Kidney epithelial cell (primary cell): ENCODE measurements at regions not wholly inside any gene's neighbourhood (a gene's known extent, or its start where the extent isn't known, plus 50 kb on each side); places are given as distances from the start of the nearest gene placed in this dataset.

ENCODE experiments used
- DNase-seq: peaks from one replicate; pipeline ENCODE4 v3.0.0-alpha.2; 2010; ENCODE audit warnings: low read depth
- H3K27me3 ChIP-seq: 2 replicates; pipeline ENCODE4 v1.6.0; 2011; ENCODE audit warnings: low read length; ENCODE audit not compliant: control insufficient read depth, insufficient read depth
- H3K36me3 ChIP-seq: 2 replicates; pipeline ENCODE4 v1.5.1; 2011; ENCODE audit warnings: low read length; ENCODE audit not compliant: control insufficient read depth, insufficient read depth
- H3K4me3 ChIP-seq: 2 replicates; pipeline ENCODE4 v1.5.1; 2011; ENCODE audit warnings: low read depth, mild to moderate bottlenecking, control low read depth, low read length
- TF ChIP-seq, protein P1 (sequence below): IDR thresholded peaks from 2 replicates; pipeline ENCODE4 v1.5.1; 2011; ENCODE audit warnings: mild to moderate bottlenecking, moderate library complexity, low read length, control low read depth, inconsistent platforms; ENCODE audit not compliant: insufficient read depth, poor library complexity, severe bottlenecking

- Histone ChIP-seq H3K4me3 (no peak overlapping the region), H3K36me3 (no peaks in the 10 kb centered on the region), H3K27me3 (no peaks in the 10 kb centered on the region)
- TF ChIP-seq, protein P1, sequence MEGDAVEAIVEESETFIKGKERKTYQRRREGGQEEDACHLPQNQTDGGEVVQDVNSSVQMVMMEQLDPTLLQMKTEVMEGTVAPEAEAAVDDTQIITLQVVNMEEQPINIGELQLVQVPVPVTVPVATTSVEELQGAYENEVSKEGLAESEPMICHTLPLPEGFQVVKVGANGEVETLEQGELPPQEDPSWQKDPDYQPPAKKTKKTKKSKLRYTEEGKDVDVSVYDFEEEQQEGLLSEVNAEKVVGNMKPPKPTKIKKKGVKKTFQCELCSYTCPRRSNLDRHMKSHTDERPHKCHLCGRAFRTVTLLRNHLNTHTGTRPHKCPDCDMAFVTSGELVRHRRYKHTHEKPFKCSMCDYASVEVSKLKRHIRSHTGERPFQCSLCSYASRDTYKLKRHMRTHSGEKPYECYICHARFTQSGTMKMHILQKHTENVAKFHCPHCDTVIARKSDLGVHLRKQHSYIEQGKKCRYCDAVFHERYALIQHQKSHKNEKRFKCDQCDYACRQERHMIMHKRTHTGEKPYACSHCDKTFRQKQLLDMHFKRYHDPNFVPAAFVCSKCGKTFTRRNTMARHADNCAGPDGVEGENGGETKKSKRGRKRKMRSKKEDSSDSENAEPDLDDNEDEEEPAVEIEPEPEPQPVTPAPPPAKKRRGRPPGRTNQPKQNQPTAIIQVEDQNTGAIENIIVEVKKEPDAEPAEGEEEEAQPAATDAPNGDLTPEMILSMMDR: no peak
- no peak for DNase-seq
These were observed 806.4 kb downstream of the KCNA4 start for GRCh38 chr11:29210426-29210825.

DNA sequence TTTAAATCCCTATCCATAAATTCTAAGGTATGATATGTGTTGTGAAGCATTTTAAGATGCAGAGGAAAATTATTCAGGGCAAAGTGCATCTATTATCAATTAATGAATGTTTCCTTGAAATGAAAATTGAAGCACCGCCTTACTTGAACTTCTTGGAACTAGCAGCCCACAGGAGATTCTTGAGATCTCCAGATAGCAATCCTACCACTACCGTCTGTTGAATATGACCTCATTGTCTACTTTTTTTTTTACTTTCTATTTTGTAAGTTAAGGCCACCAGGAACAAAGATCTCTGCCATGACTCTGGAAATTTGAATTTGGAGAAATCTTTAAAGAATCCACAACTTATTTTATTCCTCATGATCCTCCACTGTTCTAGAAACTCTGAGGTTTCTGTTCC lies 808.7 kb downstream of the KCNA4 start:
- Histone ChIP-seq H3K36me3 (no peaks in the 10 kb centered on the region), H3K27me3 (no peaks in the 10 kb centered on the region), H3K4me3 (no peak overlapping the region)
- TF ChIP-seq, protein P1: no peak
- no peak for DNase-seq

DNA sequence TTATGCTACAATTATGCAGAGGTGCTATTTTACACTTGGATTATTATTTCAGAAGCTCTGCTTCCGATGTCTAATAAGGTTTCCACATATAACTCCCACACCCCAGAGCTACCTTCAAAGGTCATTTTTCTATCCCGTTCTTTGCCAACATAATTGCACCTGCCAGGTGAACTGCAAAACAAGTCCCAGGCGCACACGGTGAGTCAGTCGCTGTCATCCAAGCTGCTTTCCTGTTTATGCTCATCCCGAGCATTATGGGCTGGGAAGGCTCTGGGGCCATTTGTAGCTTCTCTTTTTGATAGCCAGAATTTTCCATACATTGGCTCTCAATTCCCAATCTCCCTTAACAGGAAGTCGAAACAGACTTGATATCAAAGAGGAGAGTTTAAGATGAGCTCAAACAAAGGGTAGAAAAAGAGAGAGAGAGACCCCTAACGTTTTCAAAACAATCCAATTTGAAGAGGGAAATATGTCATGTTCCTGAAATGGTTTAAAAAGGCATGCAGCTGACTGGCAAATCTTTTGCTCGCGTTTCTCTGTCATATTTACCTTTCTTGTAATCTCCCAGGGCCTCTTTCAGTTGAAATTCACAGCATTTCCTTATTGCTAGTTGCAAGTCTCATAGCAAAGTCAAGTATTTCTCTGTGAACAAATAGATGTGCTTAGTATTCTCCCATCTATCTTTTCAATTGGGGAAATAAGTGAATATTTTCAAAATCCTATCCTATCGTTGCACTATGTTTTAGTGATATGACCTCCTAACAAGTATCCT lies 815.9 kb downstream of the KCNA4 start:
- H3K36me3 ChIP-seq: no peaks in the 10 kb centered on the region
- H3K4me3 ChIP-seq: no peak overlapping the region
- DNase-seq: no peak
- no peaks in the 10 kb centered on the region for H3K27me3 ChIP-seq
- TF ChIP-seq, protein P1: no peak

- DNase-seq: no peak
These were observed 826.5 kb downstream of the KCNA4 start for GRCh38 chr11:29190313-29190712.

DNA sequence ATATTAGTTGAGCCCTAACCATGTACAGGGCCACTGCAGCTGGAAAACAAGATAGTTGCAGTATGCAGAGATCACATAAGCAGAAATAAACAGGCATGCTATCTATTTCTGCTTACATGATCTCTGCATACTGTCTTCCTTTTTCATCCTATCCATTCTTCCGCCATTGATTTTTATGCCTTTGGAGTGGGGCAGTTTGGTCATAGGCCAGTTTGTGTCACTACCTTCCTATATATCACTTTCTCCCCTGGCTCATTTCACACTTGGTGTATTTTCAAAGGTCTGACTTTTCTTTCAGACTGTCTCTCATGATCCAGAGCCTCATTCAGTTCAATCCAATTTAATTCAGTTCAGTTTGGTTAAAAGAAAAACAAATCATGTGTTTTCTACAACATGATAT lies 829.6 kb downstream of the KCNA4 start:
- Histone ChIP-seq H3K27me3 (no peaks in the 10 kb centered on the region), H3K4me3 (no peak overlapping the region), H3K36me3 (no peaks in the 10 kb centered on the region)
- TF ChIP-seq, protein P1: no peak
- DNase-seq: no peak

More at GRCh38 chr11:29190313-29190712, 826.5 kb downstream of the KCNA4 start:
- no peak overlapping the region for H3K4me3 ChIP-seq
- TF ChIP-seq, protein P1: no peak
- no peaks in the 10 kb centered on the region for H3K36me3 ChIP-seq
- H3K27me3 ChIP-seq: no peaks in the 10 kb centered on the region
